ENCODE measurements at regions not wholly inside any gene's neighbourhood (a gene's known extent, or its start where the extent isn't known, plus 50 kb on each side); places are given as distances from the start of the nearest gene placed in this dataset.
"Not testable (repeated sequence)": the region's sequence is repeated elsewhere in the genome, so short reads cannot be mapped to it uniquely, and the experiment has no call there.

DNA sequence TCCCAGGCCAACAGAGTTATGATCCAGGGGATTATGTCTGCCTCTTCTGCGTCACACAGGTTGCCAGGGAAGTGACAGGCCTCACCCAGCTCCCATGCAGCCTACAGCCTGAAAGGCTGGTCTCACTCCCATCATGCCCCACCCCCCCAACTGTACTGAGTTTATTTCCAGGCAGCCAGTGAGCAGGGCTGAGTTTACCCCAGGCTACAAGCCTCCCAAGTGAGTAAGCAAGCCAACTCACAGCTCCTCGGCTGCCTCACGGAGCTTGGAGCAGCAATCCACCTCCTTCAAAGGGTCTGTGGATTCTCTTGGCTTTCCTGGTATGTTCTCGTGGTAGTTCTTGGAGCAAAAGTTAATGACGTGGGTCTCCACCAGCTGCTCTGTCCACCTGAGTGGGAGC, 1147.6 kb upstream of the ADGRL4 start:
- no peak for DNase-seq
- Histone ChIP-seq H3K9me3 (replicated peaks in 1 of 3) (no peaks in the 10 kb centered on the region), H3K27me3 (no peaks in the 10 kb centered on the region), H3K27ac (no peak overlapping the region), H3K36me3 (replicated peaks in 1 of 2) (no peaks in the 10 kb centered on the region), H3K4me3 (no peak overlapping the region), H3K4me1 (replicated peaks in 1 of 2) (no peaks in the 10 kb centered on the region)
- WGBS, 4 donors, result 77 to 93% (median 83%) methylated on average over 4 to 5 of the region's 5 CpGs
- TF ChIP-seq POLR2A (IDR thresholded peaks at IDR 0.05), result no peak
- no peak for TF ChIP-seq CTCF (IDR thresholded peaks at IDR 0.05)
- intact Hi-C loops (cut with DNase I), result no loop called here

DNA sequence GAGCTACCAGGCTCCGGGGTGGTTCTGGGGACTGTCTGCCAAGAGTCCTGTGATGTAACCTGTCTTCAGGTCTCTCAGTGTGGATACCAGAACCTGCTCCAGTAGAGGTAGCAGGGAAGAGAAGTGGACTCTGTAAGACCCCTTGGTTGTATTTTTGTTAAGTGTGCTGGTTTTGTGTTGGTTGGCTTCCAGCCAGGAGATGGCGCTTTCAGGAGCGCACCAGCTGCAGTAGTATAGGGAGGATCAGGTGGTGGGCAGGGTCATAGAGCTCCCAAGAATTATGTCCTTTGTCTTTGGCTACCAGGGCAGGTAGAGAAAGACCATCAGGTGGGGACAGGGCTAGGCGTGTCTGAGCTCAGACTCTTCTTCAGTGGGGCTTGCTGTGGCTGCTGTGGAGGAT, 1147.2 kb upstream of the ADGRL4 start:
- 80 to 98% (median 94%) methylated on average over 4 of the region's 4 CpGs for WGBS, 4 donors
- intact Hi-C loops (cut with DNase I), result no loop called here
- TF ChIP-seq POLR2A (IDR thresholded peaks at IDR 0.05) (no peak), CTCF (IDR thresholded peaks at IDR 0.05) (no peak)
- Histone ChIP-seq H3K36me3 (replicated peaks in 1 of 2) (no peaks in the 10 kb centered on the region), H3K4me3 (no peak overlapping the region), H3K27me3 (no peaks in the 10 kb centered on the region), H3K4me1 (replicated peaks in 1 of 2) (no peaks in the 10 kb centered on the region), H3K9me3 (replicated peaks in 1 of 3) (no peaks in the 10 kb centered on the region), H3K27ac (no peak overlapping the region)
- DNase-seq, result no peak

- Histone ChIP-seq H3K9me3 (replicated peaks in 1 of 3) (peaks cover 0 to 6% (median 0%) of the 10 kb centered on the region in 3 donors), H3K27me3 (no peaks in the 10 kb centered on the region), H3K36me3 (replicated peaks in 1 of 2) (no peaks in the 10 kb centered on the region), H3K27ac (no peak overlapping the region), H3K4me3 (no peak overlapping the region), H3K4me1 (replicated peaks in 1 of 2) (no peaks in the 10 kb centered on the region)
- TF ChIP-seq POLR2A (IDR thresholded peaks at IDR 0.05) (no peak), CTCF (IDR thresholded peaks at IDR 0.05) (no peak)
- WGBS, 4 donors, result 0% methylated on average over 1 of the region's 1 CpG; no CpG with 5 or more reads in 1 of the 4 donors
- intact Hi-C loops (cut with DNase I), result no loop called here
- DNase-seq, result no peak
Observed at GRCh38 chr1:80143361-80143760, 1136.8 kb upstream of the ADGRL4 start.

DNA sequence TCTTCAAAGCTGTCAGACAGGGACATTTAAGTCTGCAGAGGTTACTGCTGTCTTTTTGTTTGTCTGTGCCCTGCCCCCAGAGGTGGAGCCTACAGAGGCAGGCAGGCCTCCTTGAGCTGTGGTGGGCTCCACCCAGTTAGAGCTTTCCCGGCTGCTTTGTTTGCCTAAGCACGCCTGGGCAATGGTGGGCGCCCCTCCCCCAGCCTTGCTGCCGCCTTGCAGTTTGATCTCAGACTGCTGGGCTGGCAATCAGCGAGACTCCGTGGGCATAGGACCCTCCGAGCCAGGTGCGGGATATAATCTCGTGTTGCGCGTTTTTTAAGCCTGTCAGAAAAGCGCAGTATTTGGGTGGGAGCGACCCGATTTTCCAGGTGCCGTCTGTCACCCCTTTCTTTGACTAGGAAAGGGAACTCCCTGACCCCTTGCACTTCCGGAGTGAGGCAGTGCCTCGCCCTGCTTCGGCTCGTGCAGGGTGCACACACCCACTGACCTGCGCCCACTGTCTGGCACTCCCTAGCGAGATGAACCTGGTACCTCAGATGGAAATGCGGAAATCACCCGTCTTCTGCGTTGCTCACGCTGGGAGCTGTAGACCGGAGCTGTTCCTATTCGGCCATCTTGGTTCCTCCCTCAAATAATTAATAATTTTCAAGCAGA, 1131.5 kb upstream of the ADGRL4 start:
- intact Hi-C loops (cut with DNase I); H3K27me3 ChIP-seq; H3K4me1 ChIP-seq (replicated peaks in 1 of 2); H3K36me3 ChIP-seq (replicated peaks in 1 of 2); H3K4me3 ChIP-seq; H3K9me3 ChIP-seq (replicated peaks in 1 of 3); H3K27ac ChIP-seq; DNase-seq: not testable (repeated sequence)
- WGBS, 4 donors, result 83 to 94% (median 86%) methylated on average over 16 to 27 of the region's 27 CpGs

All from adrenal gland (tissue), 9 donors.